Keratinocyte (primary cell): ENCODE measurements at regions not wholly inside any gene's neighbourhood (a gene's known extent, or its start where the extent isn't known, plus 50 kb on each side); places are given as distances from the start of the nearest gene placed in this dataset.

Experiments used
- CTCF ChIP-seq, 3 experiments: IDR thresholded peaks in 1 of 3; conservative IDR thresholded peaks in 1 of 3; optimal IDR thresholded peaks in 1 of 3; 2 replicates in 2 of 3; 3 replicates in 1 of 3; pipeline versions ENCODE3 to v1.5.1; 2011; ENCODE audit warnings: low read length in 3 of 3, mild to moderate bottlenecking in 3 of 3, moderate library complexity in 2 of 3, control low read depth in 1 of 3, inconsistent platforms in 1 of 3; ENCODE audit not compliant: insufficient read depth in 2 of 3; ENCODE audit errors: extremely low read depth in 1 of 3
- EZH2 ChIP-seq: IDR thresholded peaks from one replicate; pipeline ENCODE4 v1.6.1; 2012; ENCODE audit warnings: inconsistent platforms, mild to moderate bottlenecking, low read length, moderate library complexity

- no peak for TF ChIP-seq CTCF (optimal IDR thresholded peaks at IDR 0.05 in 1 of 3, IDR thresholded peaks at IDR 0.05 in 1 of 3, conservative IDR thresholded peaks at IDR 0.05 in 1 of 3; ENCODE audit: extremely low read depth in 1 of 3, insufficient read depth in 2 of 3, low read length in 3 of 3)
- no peak for TF ChIP-seq EZH2
Observed at GRCh38 chr1:25170439-25170838, 61.9 kb downstream of the SYF2 start.
